OCI-LY1 (cell line): ENCODE measurements at regions not wholly inside any gene's neighbourhood (a gene's known extent, or its start where the extent isn't known, plus 50 kb on each side); places are given as distances from the start of the nearest gene placed in this dataset.

Experiments
- EZH2 ChIP-seq: fragments of 200-600 bp; sonication (generic), shearing (Covaris generic); IDR thresholded peaks from 2 replicates; pipeline ENCODE4 v1.8.0; 2017; ENCODE audit warnings: borderline replicate concordance, mixed run types, mild to moderate bottlenecking, antibody characterized with exemption, low read length, moderate library complexity, mixed read lengths
- TF ChIP-seq, protein P1 (sequence below): fragments of 200-600 bp; sonication (generic), shearing (Covaris generic); IDR thresholded peaks from 2 replicates; pipeline ENCODE4 v1.5.1; 2017; ENCODE audit warnings: mild to moderate bottlenecking, antibody characterized with exemption, low read length, moderate library complexity, mixed read lengths

DNA sequence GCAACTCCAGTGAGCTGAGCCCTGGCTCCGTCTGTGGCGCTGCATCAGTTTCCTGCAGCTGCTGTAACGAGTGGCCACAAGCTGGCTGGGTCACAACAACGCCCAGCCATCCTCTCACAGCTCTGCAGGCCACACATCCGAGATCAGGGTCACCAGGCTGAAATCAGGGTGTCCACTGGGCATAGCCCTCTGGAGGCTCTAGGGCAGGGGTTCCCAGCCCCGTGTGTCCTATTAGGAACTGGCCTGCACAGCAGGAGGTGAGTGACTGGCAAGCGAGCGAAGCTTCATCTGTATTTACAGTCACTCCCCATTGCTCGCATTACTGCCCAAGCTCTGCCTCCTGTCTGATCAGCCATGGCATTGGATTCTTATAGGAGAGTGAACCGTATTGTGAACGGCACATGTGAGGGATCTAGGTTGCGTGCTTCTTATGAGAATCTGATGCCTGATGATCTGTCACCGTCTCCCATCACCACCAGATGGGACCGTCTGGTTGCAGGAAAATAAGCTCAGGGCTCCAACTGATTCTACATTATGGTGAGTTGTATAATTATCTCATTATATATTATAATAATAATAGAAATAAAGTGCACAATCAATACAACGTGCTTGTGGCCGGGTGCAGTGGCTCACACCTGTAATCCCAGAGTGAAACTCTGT, 176.5 kb downstream of the SEC14L1 start:
- TF ChIP-seq, protein P1, sequence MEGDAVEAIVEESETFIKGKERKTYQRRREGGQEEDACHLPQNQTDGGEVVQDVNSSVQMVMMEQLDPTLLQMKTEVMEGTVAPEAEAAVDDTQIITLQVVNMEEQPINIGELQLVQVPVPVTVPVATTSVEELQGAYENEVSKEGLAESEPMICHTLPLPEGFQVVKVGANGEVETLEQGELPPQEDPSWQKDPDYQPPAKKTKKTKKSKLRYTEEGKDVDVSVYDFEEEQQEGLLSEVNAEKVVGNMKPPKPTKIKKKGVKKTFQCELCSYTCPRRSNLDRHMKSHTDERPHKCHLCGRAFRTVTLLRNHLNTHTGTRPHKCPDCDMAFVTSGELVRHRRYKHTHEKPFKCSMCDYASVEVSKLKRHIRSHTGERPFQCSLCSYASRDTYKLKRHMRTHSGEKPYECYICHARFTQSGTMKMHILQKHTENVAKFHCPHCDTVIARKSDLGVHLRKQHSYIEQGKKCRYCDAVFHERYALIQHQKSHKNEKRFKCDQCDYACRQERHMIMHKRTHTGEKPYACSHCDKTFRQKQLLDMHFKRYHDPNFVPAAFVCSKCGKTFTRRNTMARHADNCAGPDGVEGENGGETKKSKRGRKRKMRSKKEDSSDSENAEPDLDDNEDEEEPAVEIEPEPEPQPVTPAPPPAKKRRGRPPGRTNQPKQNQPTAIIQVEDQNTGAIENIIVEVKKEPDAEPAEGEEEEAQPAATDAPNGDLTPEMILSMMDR: no peak
- TF ChIP-seq EZH2: no peak
